ENCODE measurements at regions not wholly inside any gene's neighbourhood (a gene's known extent, or its start where the extent isn't known, plus 50 kb on each side); places are given as distances from the start of the nearest gene placed in this dataset.

- DNase-seq (ENCODE audit: low spot score), result no peak
- TF ChIP-seq, protein P1, sequence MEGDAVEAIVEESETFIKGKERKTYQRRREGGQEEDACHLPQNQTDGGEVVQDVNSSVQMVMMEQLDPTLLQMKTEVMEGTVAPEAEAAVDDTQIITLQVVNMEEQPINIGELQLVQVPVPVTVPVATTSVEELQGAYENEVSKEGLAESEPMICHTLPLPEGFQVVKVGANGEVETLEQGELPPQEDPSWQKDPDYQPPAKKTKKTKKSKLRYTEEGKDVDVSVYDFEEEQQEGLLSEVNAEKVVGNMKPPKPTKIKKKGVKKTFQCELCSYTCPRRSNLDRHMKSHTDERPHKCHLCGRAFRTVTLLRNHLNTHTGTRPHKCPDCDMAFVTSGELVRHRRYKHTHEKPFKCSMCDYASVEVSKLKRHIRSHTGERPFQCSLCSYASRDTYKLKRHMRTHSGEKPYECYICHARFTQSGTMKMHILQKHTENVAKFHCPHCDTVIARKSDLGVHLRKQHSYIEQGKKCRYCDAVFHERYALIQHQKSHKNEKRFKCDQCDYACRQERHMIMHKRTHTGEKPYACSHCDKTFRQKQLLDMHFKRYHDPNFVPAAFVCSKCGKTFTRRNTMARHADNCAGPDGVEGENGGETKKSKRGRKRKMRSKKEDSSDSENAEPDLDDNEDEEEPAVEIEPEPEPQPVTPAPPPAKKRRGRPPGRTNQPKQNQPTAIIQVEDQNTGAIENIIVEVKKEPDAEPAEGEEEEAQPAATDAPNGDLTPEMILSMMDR (IDR thresholded peaks at IDR 0.05; ENCODE audit: extremely low read depth, missing control alignments), result no peak
Measured at GRCh38 chr21:35635994-35636393, 424.3 kb downstream of the SETD4 start.

GRCh38 chr21:35635261-35635660 lies 425.1 kb downstream of the SETD4 start:
- TF ChIP-seq, protein P1 (IDR thresholded peaks at IDR 0.05; ENCODE audit: extremely low read depth, missing control alignments), result no peak
- DNase-seq (ENCODE audit: low spot score), result no peak

GRCh38 chr21:35633501-35633900 lies 426.8 kb downstream of the SETD4 start:
- TF ChIP-seq, protein P1 (IDR thresholded peaks at IDR 0.05; ENCODE audit: extremely low read depth, missing control alignments), result no peak
- no peak for DNase-seq (ENCODE audit: low spot score)

DNA sequence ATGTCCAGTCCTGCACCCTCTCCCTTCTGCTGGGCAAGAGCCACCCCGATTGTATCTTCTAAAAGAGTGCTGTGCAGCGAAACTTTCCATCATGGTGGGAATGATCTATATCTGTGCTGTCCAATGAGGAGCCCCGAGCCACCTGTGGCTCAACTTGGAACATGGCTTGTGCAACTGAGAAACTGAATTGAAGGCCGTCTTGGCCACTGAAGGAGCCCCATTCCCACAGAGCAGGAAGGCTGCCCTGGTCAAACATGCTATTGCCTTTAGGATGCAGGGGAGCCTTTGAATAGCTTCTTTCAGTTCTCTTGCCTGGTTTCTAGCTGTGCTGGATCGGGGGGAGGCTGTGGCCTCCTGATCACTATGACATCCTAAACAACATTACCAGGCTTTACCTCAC lies 427.6 kb downstream of the SETD4 start:
- TF ChIP-seq, protein P1 (IDR thresholded peaks at IDR 0.05; ENCODE audit: extremely low read depth, missing control alignments), result no peak
- no peak for DNase-seq (ENCODE audit: low spot score)

DNA sequence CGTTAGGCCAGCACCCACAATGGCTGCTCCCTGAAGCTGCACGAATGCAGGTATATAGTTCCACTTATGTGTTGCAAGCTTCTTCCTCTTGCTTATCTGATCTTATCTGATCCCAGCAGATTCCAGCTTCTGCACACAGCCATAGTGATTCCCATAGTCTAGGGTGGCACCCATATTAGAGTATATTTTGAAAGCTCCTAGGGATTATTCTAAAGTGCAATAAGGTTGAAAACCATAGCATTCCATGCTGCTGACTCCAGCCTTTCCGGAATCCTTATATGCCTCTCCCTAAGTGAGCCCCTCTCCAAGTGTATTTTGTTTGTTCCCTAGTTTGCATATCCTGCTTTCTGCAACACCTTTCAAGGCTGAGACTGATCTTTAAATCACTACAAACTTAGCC lies 432.0 kb downstream of the SETD4 start:
- no peak for DNase-seq (ENCODE audit: low spot score)
- TF ChIP-seq, protein P1 (IDR thresholded peaks at IDR 0.05; ENCODE audit: extremely low read depth, missing control alignments), result no peak

- TF ChIP-seq, protein P1 (IDR thresholded peaks at IDR 0.05; ENCODE audit: extremely low read depth, missing control alignments), result no peak
- DNase-seq (ENCODE audit: low spot score), result no peak
Measured at GRCh38 chr21:35627462-35627861, 432.9 kb downstream of the SETD4 start.

DNA sequence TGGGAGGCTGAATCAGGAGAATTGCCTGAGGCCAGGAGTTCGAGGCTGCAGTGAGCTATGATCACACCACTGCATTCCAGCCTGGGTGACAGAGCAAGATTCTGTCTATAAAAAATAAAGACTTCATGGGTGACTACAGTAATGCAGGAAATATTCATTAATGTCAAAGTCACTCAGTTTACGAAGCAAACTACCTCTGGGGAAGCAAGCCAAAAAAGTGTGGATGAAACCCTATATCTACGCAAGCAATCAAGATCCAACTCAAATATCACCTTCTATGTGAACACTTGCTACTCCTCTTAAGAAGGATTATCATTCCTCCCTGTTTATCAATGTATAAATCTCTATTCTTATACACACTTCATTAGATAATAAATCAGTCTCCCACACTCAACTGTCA lies 434.8 kb downstream of the SETD4 start:
- no peak for DNase-seq (ENCODE audit: low spot score)
- TF ChIP-seq, protein P1 (IDR thresholded peaks at IDR 0.05; ENCODE audit: extremely low read depth, missing control alignments), result no peak
